GM21786 (cell line): ENCODE measurements at regions not wholly inside any gene's neighbourhood (a gene's known extent, or its start where the extent isn't known, plus 50 kb on each side); places are given as distances from the start of the nearest gene placed in this dataset.
"Not testable (repeated sequence)": the region's sequence is repeated elsewhere in the genome, so short reads cannot be mapped to it uniquely, and the experiment has no call there.

ENCODE experiments used
- ATAC-seq: cut with Tn5 transposase; IDR thresholded peaks from one replicate; pipeline ENCODE4 v1.9.1; 2021; ENCODE audit not compliant: unreplicated experiment

- ATAC-seq: no peak
Observed at GRCh38 chr7:106583706-106584690, 77.0 kb downstream of the CCDC71L start.

DNA sequence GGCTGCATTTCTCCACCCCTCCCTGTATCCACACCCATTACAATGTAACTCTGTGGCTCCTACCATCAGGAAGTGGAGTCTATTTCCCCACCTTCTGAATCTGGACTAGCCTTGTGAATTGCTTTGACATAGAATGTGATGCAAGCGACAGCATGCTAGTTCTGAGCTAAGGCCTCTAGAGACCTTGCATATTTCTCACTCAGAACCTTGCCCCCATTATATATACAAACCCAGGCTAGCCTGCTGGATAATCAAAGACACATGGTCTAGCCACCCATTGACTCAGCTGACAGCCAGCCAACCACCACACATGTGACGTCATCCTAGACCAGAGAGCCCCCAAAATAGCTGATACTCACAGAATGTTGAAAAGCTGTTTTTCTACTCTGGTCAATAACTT is 77.9 kb downstream of the CCDC71L start:
- ATAC-seq: no peak

DNA sequence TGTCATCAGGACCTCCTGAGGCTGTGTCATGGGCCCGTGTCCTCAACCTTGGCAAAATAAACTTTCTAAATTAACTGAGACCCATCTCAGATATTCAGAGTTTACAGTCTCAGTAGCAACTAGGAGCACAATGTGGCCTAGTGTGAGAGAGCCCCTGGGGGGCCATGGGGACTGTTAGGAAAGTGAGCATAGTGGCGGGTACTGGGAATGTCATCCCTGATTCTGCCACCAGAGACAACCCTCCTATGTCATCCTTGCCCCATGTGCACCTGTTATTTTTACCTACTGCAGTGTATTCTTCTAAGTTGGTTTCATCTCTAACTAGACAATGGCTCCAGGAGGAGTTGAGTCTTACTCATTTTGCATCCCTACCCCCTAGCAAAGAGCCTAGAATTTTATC is 78.6 kb downstream of the CCDC71L start:
- ATAC-seq: no peak

- ATAC-seq: not testable (repeated sequence)
Observed at GRCh38 chr7:106579086-106579485, 81.9 kb downstream of the CCDC71L start.

DNA sequence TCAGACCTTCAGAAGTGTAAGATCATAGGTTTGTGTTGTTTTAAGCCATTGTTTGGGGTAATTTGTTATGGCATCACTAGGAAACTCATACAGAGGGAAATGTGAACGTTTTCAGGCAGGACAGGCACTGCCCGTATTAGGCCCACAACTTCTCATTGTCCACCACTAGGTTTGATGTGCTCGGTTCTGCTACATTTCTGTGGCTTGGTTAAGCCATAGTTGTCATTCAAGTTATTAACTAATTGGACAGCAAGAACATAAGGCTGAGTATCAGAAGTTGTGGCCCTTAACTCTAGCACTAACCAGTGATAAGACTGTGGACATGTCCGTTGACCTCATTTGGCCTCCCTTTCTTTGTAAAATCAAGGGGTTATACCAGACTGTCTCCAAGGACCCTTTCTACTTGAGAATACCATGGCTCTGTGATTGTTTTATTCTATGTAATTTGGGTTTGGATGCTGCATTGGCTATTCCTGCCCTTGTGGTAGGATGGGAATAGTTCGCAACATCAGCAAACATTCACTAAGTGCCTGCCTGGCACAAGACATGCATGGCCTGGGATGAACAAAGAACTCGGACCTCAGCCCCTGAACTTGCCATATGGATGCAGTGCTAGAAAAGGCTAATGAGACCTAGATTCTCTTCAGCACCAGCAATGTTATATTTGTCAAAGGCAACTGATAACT is 85.7 kb downstream of the CCDC71L start:
- no peak for ATAC-seq

DNA sequence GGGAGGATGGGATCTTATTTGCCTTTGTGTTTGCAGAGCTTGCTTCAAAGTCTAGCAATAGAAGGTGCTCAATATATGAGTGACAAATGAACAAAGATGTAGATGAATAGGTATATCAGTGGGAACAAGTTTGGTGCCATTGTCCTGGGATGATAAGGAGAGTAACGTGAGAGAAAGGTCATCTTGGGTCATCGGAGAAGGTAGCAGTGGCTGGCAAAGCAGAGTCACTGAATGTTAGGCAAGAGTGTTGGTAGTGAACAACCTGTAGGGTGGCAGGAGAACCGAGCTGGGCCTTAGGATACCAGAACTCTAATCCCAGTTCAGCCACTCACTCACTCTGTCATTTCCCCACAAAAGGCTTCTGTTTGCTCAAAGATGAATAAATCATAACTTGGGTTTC is 87.2 kb downstream of the CCDC71L start:
- no peak for ATAC-seq

DNA sequence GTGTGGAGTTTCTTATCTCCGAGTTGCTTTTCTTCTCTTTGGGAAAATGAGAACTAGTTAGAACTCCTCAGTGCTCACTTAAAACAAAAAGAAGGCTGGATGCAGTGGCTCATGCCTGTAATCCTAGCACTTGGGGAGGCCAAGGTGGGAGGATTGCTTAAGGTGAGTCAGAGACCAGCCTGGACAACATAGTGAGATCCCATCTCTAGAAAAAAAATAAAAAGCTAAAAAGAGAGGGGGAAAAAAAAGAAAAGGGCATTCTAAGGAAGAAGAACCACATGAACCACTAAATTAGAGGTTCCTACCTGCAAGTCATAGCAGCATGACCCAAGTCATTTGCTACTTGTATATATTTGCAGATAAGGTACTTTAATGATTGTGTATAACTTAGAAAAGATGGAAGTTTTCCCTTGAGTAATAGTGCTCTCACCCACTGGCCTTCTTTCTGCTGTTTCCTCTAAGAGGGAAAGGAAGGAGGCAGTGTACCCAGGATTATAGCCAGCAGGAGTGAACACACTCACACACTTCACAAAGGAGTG is 87.8 kb downstream of the CCDC71L start:
- no peak for ATAC-seq

GRCh38 chr7:106572394-106573124 is 88.4 kb downstream of the CCDC71L start:
- no peak for ATAC-seq

DNA sequence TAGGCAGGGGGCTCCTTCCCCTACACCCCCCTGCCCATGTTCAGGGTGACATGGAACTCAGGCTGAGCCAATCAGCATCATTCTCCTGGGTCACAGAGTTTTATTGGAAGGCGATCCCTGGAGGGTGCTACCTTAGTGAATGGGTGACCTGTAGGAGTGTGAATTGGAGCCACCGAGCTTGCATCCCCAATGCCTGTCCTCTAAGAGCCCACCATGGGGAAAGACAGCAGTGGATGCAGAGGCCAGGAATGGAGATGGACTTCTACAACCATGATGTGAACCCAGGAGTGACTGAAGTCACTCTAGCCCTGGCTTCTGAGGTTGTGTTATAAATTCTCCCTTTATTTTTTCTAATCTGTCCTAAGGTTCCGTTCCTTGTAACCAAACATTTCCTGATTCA is 89.4 kb downstream of the CCDC71L start:
- no peak for ATAC-seq

DNA sequence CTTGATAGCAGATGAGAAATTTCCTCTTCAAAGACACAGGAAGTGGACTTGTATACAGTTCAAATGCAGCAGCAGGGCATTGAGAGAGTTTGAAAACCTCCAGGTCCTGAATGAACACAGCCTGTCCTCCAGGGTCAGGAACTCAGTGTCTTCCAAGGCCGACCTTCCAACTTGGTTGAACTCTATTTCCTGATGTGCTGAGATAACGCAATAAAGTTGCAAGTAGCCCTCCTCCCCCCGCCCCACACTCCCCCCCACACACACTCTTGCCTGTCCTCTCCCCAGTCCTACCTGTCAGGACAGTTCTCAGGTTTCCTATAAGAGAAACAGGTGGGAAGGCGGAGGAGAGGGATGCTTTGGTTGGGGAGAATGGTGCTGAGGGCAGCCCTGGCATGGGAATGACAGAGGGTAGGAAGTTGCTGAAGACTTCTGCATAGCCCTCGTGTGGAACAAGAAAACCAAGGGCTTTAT is 90.0 kb downstream of the CCDC71L start:
- no peak for ATAC-seq

- no peak for ATAC-seq
Observed at GRCh38 chr7:106570146-106570545, 90.8 kb downstream of the CCDC71L start.

DNA sequence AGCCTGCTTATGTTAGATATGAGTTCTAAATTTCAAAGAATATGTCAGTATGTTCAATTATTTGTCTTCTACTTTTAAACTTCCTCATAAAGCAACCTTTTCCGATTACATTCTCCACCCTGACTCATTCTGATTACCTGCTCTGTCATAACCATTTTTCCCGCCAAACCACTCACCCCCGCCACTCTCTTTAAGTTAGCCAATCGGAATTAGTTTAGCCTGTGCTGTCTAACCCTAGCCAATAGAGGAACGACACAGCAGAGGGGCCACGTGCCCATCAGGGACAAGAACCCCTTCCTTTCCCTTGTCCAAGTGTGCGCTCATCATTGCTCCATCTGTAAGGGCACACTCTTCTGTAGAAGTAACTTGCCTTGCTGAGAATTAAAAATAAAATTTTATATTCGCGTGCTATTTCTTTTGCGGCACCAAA is 91.4 kb downstream of the CCDC71L start:
- no peak for ATAC-seq

DNA sequence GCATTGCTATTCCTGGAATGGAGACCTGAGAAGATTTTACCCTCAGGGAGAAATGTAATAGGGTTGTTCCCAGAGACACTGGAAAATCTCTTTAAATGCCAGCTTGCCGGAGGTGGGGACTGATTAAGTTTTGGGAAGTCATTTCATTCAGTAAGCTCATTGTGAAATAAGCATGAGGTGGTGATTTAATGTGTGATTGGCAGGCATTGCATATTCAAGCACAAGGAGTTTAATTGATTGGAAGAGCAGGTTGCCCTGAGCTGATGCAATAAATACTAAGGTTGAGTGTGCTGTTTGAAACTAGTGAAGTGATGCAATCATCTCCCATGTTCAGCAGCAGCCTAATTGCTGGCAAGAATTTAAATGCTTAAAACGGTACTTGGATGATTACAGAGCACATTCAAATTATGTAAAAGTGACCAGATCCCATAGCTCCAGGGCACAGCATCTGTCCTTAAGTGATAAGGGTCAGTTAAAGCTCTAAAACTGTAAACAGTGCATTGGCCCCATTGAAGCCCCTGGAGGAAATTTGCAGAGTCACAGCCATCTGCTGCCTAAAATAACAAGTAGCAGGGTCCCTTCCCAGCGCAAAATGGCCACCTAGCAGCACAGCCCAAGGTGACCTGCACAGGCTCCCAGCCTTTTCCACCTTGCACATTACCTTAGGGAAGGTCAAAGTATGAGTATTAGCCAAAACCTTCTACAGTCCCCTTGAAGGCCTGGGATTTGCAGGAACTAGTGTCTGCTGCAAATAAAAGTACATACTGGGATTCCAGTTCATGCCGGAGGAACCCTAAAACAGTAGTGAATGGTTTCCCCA is 92.1 kb downstream of the CCDC71L start:
- ATAC-seq: no peak

GRCh38 chr7:106568002-106568679 is 92.8 kb downstream of the CCDC71L start:
- no peak for ATAC-seq

DNA sequence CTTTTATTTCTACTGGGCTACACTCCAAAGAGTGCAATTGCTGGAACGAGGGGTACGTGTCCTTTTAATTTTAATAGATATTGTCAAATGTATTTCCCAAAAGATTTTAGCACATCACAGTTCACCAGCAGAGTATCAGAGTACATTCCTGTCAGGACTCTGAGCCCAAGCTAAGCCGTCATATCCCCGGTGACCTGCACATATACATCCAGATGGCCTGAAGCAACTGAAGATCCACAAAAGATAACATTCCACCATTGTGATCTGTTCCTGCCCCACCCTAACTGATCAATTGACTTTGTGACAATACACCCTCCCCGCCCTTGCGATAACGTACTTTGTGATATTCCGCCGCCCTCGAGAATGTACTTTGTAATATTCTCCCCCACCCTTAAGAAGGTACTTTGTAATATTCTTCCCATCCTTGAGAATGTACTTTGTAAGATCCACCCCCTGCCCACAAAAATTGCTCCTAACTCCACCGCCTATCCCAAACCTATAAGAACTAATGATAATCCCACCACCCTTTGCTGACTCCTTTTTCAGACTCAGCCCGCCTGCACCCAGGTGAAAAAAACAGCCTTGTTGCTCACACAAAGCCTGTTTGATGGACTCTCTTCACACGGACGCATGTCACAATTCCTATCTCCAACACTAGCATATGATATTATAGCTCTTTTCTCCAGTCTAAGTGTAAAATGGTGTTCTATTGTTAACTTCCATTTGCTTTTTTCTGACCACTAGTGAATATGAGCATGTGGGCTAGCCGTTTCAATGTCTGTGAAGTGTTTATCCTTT is 93.6 kb downstream of the CCDC71L start:
- ATAC-seq: not testable (repeated sequence)

DNA sequence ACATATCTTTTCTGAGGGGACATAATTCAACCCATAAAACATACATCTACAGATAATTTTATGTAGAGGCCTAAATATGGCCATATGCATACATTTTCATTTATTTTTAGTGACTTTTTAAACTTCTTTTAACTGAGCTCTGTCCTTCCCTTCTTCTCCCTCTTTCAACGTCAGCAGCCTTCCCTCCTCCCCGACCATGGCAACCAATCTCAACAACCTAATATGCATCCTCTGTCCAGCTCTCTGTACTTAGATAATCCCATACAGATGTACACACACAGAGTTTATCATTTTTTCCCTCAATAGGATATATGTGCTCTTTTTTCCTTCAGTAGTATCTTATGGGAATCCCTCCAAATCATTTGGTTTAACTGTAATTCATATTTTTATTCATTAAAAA is 94.3 kb downstream of the CCDC71L start:
- no peak for ATAC-seq

GRCh38 chr7:106566196-106566595 is 94.8 kb downstream of the CCDC71L start:
- ATAC-seq: no peak

GRCh38 chr7:106565428-106565827 is 95.5 kb downstream of the CCDC71L start:
- ATAC-seq: no peak
